ENCODE measurements at regions not wholly inside any gene's neighbourhood (a gene's known extent, or its start where the extent isn't known, plus 50 kb on each side); places are given as distances from the start of the nearest gene placed in this dataset.
"Not testable (repeated sequence)": the region's sequence is repeated elsewhere in the genome, so short reads cannot be mapped to it uniquely, and the experiment has no call there.

- no peak for DNase-seq (ENCODE audit: low read depth in 4 of 4, low spot score in 3 of 4)
Measured at GRCh38 chr12:46711756-46712155, 114.0 kb downstream of the SLC38A4 start.

- no peak for DNase-seq (ENCODE audit: low read depth in 4 of 4, low spot score in 3 of 4)
Measured at GRCh38 chr12:46710125-46710743, 115.6 kb downstream of the SLC38A4 start.

GRCh38 chr12:46702581-46703344 lies 123.0 kb downstream of the SLC38A4 start:
- DNase-seq (ENCODE audit: low read depth in 4 of 4, low spot score in 3 of 4): no peak

GRCh38 chr12:46701356-46701755 lies 124.4 kb downstream of the SLC38A4 start:
- DNase-seq (ENCODE audit: low read depth in 4 of 4, low spot score in 3 of 4): no peak

- no peak for DNase-seq (ENCODE audit: low read depth in 4 of 4, low spot score in 3 of 4)
Measured at GRCh38 chr12:46699986-46700385, 125.8 kb downstream of the SLC38A4 start.

- no peak for DNase-seq (ENCODE audit: low read depth in 4 of 4, low spot score in 3 of 4)
Measured at GRCh38 chr12:46698003-46698402, 127.8 kb downstream of the SLC38A4 start.

- no peak for DNase-seq (ENCODE audit: low read depth in 4 of 4, low spot score in 3 of 4)
Measured at GRCh38 chr12:46693518-46693917, 132.3 kb downstream of the SLC38A4 start.

- DNase-seq (ENCODE audit: low read depth in 4 of 4, low spot score in 3 of 4): no peak
Measured at GRCh38 chr12:46693034-46693433, 132.8 kb downstream of the SLC38A4 start.

GRCh38 chr12:46692606-46693005 lies 133.2 kb downstream of the SLC38A4 start:
- no peak for DNase-seq (ENCODE audit: low read depth in 4 of 4, low spot score in 3 of 4)

- DNase-seq (ENCODE audit: low read depth in 4 of 4, low spot score in 3 of 4): no peak
Measured at GRCh38 chr12:46686267-46686942, 139.4 kb downstream of the SLC38A4 start.

GRCh38 chr12:46684243-46684642 lies 141.6 kb downstream of the SLC38A4 start:
- DNase-seq (ENCODE audit: low read depth in 4 of 4, low spot score in 3 of 4): not testable (repeated sequence)

GRCh38 chr12:46682148-46682547 lies 143.6 kb downstream of the SLC38A4 start:
- no peak for DNase-seq (ENCODE audit: low read depth in 4 of 4, low spot score in 3 of 4)

GRCh38 chr12:46680506-46680905 lies 145.3 kb downstream of the SLC38A4 start:
- DNase-seq (ENCODE audit: low read depth in 4 of 4, low spot score in 3 of 4): no peak

- no peak for DNase-seq (ENCODE audit: low read depth in 4 of 4, low spot score in 3 of 4)
Measured at GRCh38 chr12:46679754-46680153, 146.0 kb downstream of the SLC38A4 start.

- no peak for DNase-seq (ENCODE audit: low read depth in 4 of 4, low spot score in 3 of 4)
Measured at GRCh38 chr12:46678426-46678825, 147.4 kb downstream of the SLC38A4 start.

GRCh38 chr12:46677749-46678148 lies 148.0 kb downstream of the SLC38A4 start:
- no peak for DNase-seq (ENCODE audit: low read depth in 4 of 4, low spot score in 3 of 4)

GRCh38 chr12:46676797-46677520 lies 148.8 kb downstream of the SLC38A4 start:
- DNase-seq (ENCODE audit: low read depth in 4 of 4, low spot score in 3 of 4): no peak

- DNase-seq (ENCODE audit: low read depth in 4 of 4, low spot score in 3 of 4): no peak
Measured at GRCh38 chr12:46676396-46676795, 149.4 kb downstream of the SLC38A4 start.

GRCh38 chr12:46675736-46676135 lies 150.1 kb downstream of the SLC38A4 start:
- peak in 3 of 4 donors; percentile 22 to 31 (median 22) for DNase-seq (ENCODE audit: low read depth in 4 of 4, low spot score in 3 of 4)

- no peak for DNase-seq (ENCODE audit: low read depth in 4 of 4, low spot score in 3 of 4)
Measured at GRCh38 chr12:46674800-46675199, 151.0 kb downstream of the SLC38A4 start.

GRCh38 chr12:46674129-46674528 lies 151.7 kb downstream of the SLC38A4 start:
- no peak for DNase-seq (ENCODE audit: low read depth in 4 of 4, low spot score in 3 of 4)
